Esophagus squamous epithelium (tissue), 4 donors: ENCODE measurements at regions not wholly inside any gene's neighbourhood (a gene's known extent, or its start where the extent isn't known, plus 50 kb on each side); places are given as distances from the start of the nearest gene placed in this dataset.

Experiments used
- POLR2A ChIP-seq, 4 donors: fragments of 450-650 bp; IDR thresholded peaks; one replicate each; pipeline ENCODE4 v1.6.1; 2017; ENCODE audit warnings: antibody characterized with exemption in 4 of 4, mild to moderate bottlenecking in 4 of 4, moderate library complexity in 3 of 4
- TF ChIP-seq, protein P1 (sequence below), 6 experiments: fragments of 450-650 bp in 4 of 6; fragments of 200-600 bp in 2 of 6; sonication (generic) in 2 of 6; IDR thresholded peaks; one replicate each; pipeline ENCODE4 v1.5.1; 2016 to 2019; ENCODE audit warnings: antibody characterized with exemption in 6 of 6, mild to moderate bottlenecking in 4 of 6, moderate library complexity in 4 of 6

DNA sequence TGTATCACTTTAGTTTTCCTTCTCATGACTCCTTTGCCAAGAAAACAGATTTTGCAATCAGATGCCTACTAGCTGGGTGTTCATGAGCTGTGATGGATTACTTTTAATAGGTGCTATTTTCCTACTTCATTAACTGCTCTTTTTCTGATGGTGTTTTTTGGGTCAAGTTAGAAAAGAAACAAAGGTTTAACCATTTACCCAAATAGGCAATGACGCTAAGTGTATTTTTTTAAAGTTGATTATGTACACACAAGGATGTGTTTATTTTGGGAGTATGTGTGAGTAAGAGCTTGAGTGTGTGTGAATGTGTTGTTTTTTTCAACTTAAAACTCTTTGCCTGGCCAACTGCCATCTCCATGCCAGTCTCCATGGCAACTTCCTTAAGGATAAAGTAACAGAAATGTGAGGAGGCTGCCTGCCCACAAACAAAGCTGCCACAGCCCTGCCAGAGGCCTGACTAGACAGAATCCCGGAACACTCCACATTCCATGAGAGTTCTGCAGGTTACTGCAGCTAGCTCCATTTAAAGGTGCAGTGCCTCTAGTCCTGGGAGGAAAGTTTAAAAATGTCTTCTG, 215.6 kb upstream of the RBMS3 start:
- no peak for TF ChIP-seq POLR2A (IDR thresholded peaks at IDR 0.05)
- TF ChIP-seq, protein P1, sequence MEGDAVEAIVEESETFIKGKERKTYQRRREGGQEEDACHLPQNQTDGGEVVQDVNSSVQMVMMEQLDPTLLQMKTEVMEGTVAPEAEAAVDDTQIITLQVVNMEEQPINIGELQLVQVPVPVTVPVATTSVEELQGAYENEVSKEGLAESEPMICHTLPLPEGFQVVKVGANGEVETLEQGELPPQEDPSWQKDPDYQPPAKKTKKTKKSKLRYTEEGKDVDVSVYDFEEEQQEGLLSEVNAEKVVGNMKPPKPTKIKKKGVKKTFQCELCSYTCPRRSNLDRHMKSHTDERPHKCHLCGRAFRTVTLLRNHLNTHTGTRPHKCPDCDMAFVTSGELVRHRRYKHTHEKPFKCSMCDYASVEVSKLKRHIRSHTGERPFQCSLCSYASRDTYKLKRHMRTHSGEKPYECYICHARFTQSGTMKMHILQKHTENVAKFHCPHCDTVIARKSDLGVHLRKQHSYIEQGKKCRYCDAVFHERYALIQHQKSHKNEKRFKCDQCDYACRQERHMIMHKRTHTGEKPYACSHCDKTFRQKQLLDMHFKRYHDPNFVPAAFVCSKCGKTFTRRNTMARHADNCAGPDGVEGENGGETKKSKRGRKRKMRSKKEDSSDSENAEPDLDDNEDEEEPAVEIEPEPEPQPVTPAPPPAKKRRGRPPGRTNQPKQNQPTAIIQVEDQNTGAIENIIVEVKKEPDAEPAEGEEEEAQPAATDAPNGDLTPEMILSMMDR (IDR thresholded peaks at IDR 0.05): no peak
